OCI-LY1 (cell line): ENCODE measurements at regions not wholly inside any gene's neighbourhood (a gene's known extent, or its start where the extent isn't known, plus 50 kb on each side); places are given as distances from the start of the nearest gene placed in this dataset.

Experiments used
- H2AFZ ChIP-seq: fragments of 200-600 bp; sonication (generic), shearing (Covaris generic); 2 replicates; pipeline ENCODE4 v1.6.0; 2014; ENCODE audit warnings: antibody characterized with exemption, mild to moderate bottlenecking, low read length
- H3F3A ChIP-seq: fragments of 200-600 bp; sonication (generic), shearing (Covaris generic); 2 replicates; pipeline ENCODE4 v1.6.0; 2014; ENCODE audit warnings: mild to moderate bottlenecking, antibody characterized with exemption, low read length, moderate library complexity; ENCODE audit not compliant: insufficient read depth
- H3K27ac ChIP-seq: fragments of 200-600 bp; sonication (generic); 2 replicates; pipeline ENCODE4 v1.5.1; 2014; ENCODE audit warnings: low read length, mixed run types, mild to moderate bottlenecking, low read depth; ENCODE audit not compliant: poor library complexity, severe bottlenecking
- H3K27me3 ChIP-seq: fragments of 200-600 bp; sonication (generic); 2 replicates; pipeline ENCODE4 v1.6.0; 2014; ENCODE audit warnings: antibody characterized with exemption, mild to moderate bottlenecking, low read length, moderate library complexity; ENCODE audit not compliant: insufficient read depth
- H3K36me3 ChIP-seq: fragments of 200-600 bp; sonication (generic); 2 replicates; pipeline ENCODE4 v1.6.1; 2014; ENCODE audit warnings: mild to moderate bottlenecking, antibody characterized with exemption, low read length, moderate library complexity, mixed read lengths; ENCODE audit not compliant: insufficient read depth
- H3K4me1 ChIP-seq: fragments of 200-600 bp; sonication (generic); 2 replicates; pipeline ENCODE4 v1.5.1; 2014; ENCODE audit warnings: mild to moderate bottlenecking, low read length, moderate library complexity; ENCODE audit not compliant: insufficient read depth, severe bottlenecking
- H3K4me2 ChIP-seq: fragments of 200-600 bp; sonication (generic), shearing (Covaris generic); 2 replicates; pipeline ENCODE4 v1.6.1; 2014; ENCODE audit warnings: low read length
- H3K4me3 ChIP-seq: fragments of 200-600 bp; sonication (generic); 2 replicates; pipeline ENCODE4 v1.5.1; 2014; ENCODE audit warnings: low read length, low read depth, mild to moderate bottlenecking, mixed read lengths; ENCODE audit not compliant: poor library complexity, severe bottlenecking
- H3K79me2 ChIP-seq: fragments of 200-600 bp; shearing (Covaris generic); 2 replicates; pipeline ENCODE4 v1.6.1; 2016; ENCODE audit warnings: mixed run types, low read length, mixed read lengths; ENCODE audit not compliant: insufficient read depth
- H3K9ac ChIP-seq: fragments of 200-600 bp; sonication (generic), shearing (Covaris generic); 2 replicates; pipeline ENCODE4 v1.6.1; 2014; ENCODE audit warnings: mild to moderate bottlenecking, low read length, mixed read lengths
- H3K9me2 ChIP-seq: fragments of 200-600 bp; sonication (generic), shearing (Covaris generic); 2 replicates; pipeline ENCODE4 v1.6.1; 2014; ENCODE audit warnings: low read depth, mild to moderate bottlenecking, low read length, mixed read lengths
- H3K9me3 ChIP-seq: fragments of 200-600 bp; shearing (Covaris generic); 2 replicates; pipeline ENCODE4 v1.6.1; 2014; ENCODE audit warnings: low read length, mixed read lengths
- H4K20me1 ChIP-seq: fragments of 200-600 bp; sonication (generic), shearing (Covaris generic); 2 replicates; pipeline ENCODE4 v1.6.0; 2016; ENCODE audit warnings: mild to moderate bottlenecking, low read length; ENCODE audit not compliant: insufficient read depth
- CTCF ChIP-seq: fragments of 200-600 bp; sonication (generic), shearing (Covaris generic); IDR thresholded peaks from 2 replicates; pipeline ENCODE4 v1.5.1; 2017; ENCODE audit warnings: mild to moderate bottlenecking, antibody characterized with exemption, low read length, moderate library complexity, mixed read lengths
- EZH2 ChIP-seq: fragments of 200-600 bp; sonication (generic), shearing (Covaris generic); IDR thresholded peaks from 2 replicates; pipeline ENCODE4 v1.8.0; 2017; ENCODE audit warnings: borderline replicate concordance, mixed run types, mild to moderate bottlenecking, antibody characterized with exemption, low read length, moderate library complexity, mixed read lengths

GRCh38 chr4:154004507-154005170 lies 215.8 kb upstream of the SFRP2 start:
- no peak overlapping the region for H3K4me3 ChIP-seq
- no peak overlapping the region for H2AFZ ChIP-seq
- no peaks in the 10 kb centered on the region for H3K79me2 ChIP-seq
- no peaks in the 10 kb centered on the region for H3K9me3 ChIP-seq
- H3K36me3 ChIP-seq: no peaks in the 10 kb centered on the region
- no peaks in the 10 kb centered on the region for H3K9me2 ChIP-seq
- H3K27me3 ChIP-seq: no peaks in the 10 kb centered on the region
- no peak overlapping the region for H3K4me2 ChIP-seq
- H3K9ac ChIP-seq: no peak overlapping the region
- H3K27ac ChIP-seq: no peak overlapping the region
- no peak for TF ChIP-seq CTCF
- TF ChIP-seq EZH2: no peak
- H3F3A ChIP-seq: no peaks in the 10 kb centered on the region
- H4K20me1 ChIP-seq: no peaks in the 10 kb centered on the region
- H3K4me1 ChIP-seq: no peaks in the 10 kb centered on the region

DNA sequence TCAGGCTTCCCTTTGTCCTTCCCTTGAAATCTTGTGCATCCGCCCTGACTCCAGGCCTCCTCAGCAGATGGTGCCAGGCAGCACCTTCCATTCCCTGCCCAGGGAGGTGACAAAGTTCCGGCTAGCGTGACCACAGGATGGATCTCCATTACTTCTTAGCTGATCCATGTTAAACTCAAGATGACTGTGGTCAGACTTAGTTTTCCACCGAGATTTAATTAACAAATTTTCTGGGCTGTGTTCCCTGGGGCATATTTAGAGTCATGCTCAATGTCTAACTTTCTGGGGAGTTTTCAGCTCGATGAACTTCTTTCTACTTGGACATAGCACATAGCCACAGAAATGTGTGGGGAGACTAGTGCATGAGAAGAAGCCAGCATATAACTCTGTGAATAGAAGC lies 215.1 kb upstream of the SFRP2 start:
- Histone ChIP-seq H3K9me2 (no peaks in the 10 kb centered on the region), H3K9ac (no peak overlapping the region), H3K36me3 (no peaks in the 10 kb centered on the region), H3K9me3 (no peaks in the 10 kb centered on the region), H3K27ac (no peak overlapping the region), H3F3A (no peaks in the 10 kb centered on the region), H2AFZ (no peak overlapping the region), H4K20me1 (no peaks in the 10 kb centered on the region), H3K79me2 (no peaks in the 10 kb centered on the region), H3K4me3 (no peak overlapping the region), H3K4me2 (no peak overlapping the region), H3K4me1 (no peaks in the 10 kb centered on the region), H3K27me3 (no peaks in the 10 kb centered on the region)
- TF ChIP-seq CTCF (no peak), EZH2 (no peak)

DNA sequence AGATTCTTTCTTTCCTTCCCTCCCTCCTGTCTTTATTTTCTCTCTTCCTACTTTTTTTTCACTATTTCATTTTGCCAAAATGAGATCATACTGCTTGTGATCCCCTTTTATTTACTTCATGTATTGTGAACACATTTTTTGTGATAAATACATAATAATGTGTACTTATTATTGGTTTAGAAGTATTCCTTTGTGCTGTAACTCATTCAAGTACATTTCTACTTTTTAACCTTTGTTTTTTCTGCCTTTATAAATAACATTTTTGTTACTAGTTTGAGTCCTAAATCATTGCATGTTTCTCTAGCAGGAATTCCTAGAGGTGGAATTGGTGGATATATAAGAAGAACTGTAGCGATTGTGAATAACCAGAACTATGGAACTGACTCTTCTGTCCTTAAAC lies 214.5 kb upstream of the SFRP2 start:
- TF ChIP-seq EZH2: no peak
- TF ChIP-seq CTCF: no peak
- Histone ChIP-seq H3K9me2 (no peaks in the 10 kb centered on the region), H3K9me3 (no peaks in the 10 kb centered on the region), H2AFZ (no peak overlapping the region), H3K4me1 (no peaks in the 10 kb centered on the region), H3F3A (no peaks in the 10 kb centered on the region), H4K20me1 (no peaks in the 10 kb centered on the region), H3K79me2 (no peaks in the 10 kb centered on the region), H3K9ac (no peak overlapping the region), H3K27ac (no peak overlapping the region), H3K36me3 (no peaks in the 10 kb centered on the region), H3K4me3 (no peak overlapping the region), H3K27me3 (no peaks in the 10 kb centered on the region), H3K4me2 (no peak overlapping the region)
